ENCODE measurements at regions not wholly inside any gene's neighbourhood (a gene's known extent, or its start where the extent isn't known, plus 50 kb on each side); places are given as distances from the start of the nearest gene placed in this dataset.

GRCh38 chr16:55083052-55083451, 152.4 kb downstream of the IRX5 start:
- TF ChIP-seq POLR2A (IDR thresholded peaks at IDR 0.05; ENCODE audit: low read length) (no peak), GATA1 (IDR thresholded peaks at IDR 0.05; ENCODE audit: low read depth, low read length) (no peak)

Measured in erythroblast (primary cell).